Adrenal gland (tissue), 9 donors: ENCODE measurements at regions not wholly inside any gene's neighbourhood (a gene's known extent, or its start where the extent isn't known, plus 50 kb on each side); places are given as distances from the start of the nearest gene placed in this dataset.

Source experiments
- DNase-seq, 7 donors: peaks; one replicate each; pipeline ENCODE4 v3.0.0-alpha.2; 2019 to 2020
- H3K27ac ChIP-seq, 5 donors: fragments of 200-600 bp; sonication (generic) in 4 of 5; 1 replicate in 3 of 5; 2 replicates in 2 of 5; pipeline versions ENCODE4 v1.5.1 to v1.8.0; 2016 to 2020; ENCODE audit warnings: mild to moderate bottlenecking in 1 of 5
- H3K27me3 ChIP-seq: fragments of 200-600 bp; 2 replicates; pipeline ENCODE4 v1.8.0; 2021
- H3K36me3 ChIP-seq, 2 donors: fragments of 200-600 bp; replicated peaks in 1 of 2; 1 replicate in 1 of 2; 2 replicates in 1 of 2; pipeline versions ENCODE4 v1.5.1 to v1.8.0; 2018 to 2022
- H3K4me1 ChIP-seq, 2 donors: fragments of 200-600 bp; replicated peaks in 1 of 2; 1 replicate in 1 of 2; 2 replicates in 1 of 2; pipeline versions ENCODE4 v1.5.1 to v1.8.0; 2018 to 2021
- H3K4me3 ChIP-seq, 4 donors: fragments of 200-600 bp; sonication (generic) in 3 of 4; one replicate each; pipeline ENCODE4 v1.5.1; 2016 to 2018
- H3K9me3 ChIP-seq, 3 donors: fragments of 200-600 bp; sonication (generic) in 1 of 3; replicated peaks in 1 of 3; 1 replicate in 2 of 3; 2 replicates in 1 of 3; pipeline versions ENCODE4 v1.5.1 to v1.8.0; 2016 to 2021
- CTCF ChIP-seq, 6 experiments: fragments of 450-650 bp in 4 of 6; fragments of 200-600 bp in 2 of 6; sonication (generic) in 1 of 6; IDR thresholded peaks; 1 replicate in 5 of 6; 2 replicates in 1 of 6; pipeline versions ENCODE4 v1.5.1 to v1.8.0; 2016 to 2021; ENCODE audit warnings: antibody characterized with exemption in 6 of 6, mild to moderate bottlenecking in 2 of 6, moderate library complexity in 1 of 6
- POLR2A ChIP-seq, 2 donors: fragments of 450-650 bp; IDR thresholded peaks; one replicate each; pipeline ENCODE4 v1.6.1; 2017; ENCODE audit warnings: antibody characterized with exemption in 2 of 2, mild to moderate bottlenecking in 2 of 2, moderate library complexity in 1 of 2
- WGBS, 4 donors: extraction: QIAGEN DNeasy Blood & Tissue Kit in 2 of 4; methylation state at CpG; one replicate each; pipeline versions ENCODE4 v1.1.5 to v1.1.7; 2013 to 2017; 5-methylcytosine and 5-hydroxymethylcytosine counted together
- intact Hi-C, 2 donors: fragments of 100-400 bp; cut with DNase I; formaldehyde crosslinking; loops; one replicate each; pipeline versions ENCODE4 v1.14.1 to v1.15.0; 2022 to 2023
- donor health status: healthy with polysubstance abuse.
- donor health status: Bipolar disorder and iron deficiency.
- donor health status: DM: yes; HTN: yes; CAD: no.
- donor health status: DM: no; HTN: no; CAD: no.
- donor health status: DM: no; HTN: no; CAD: no.

GRCh38 chr18:78559584-78559983 is 420.0 kb upstream of the SALL3 start:
- WGBS, 4 donors = 74 to 86% (median 83%) methylated on average over 3 to 9 of the region's 9 CpGs
- intact Hi-C loops = no loop called here

GRCh38 chr18:78561757-78562510 is 417.7 kb upstream of the SALL3 start:
- Histone ChIP-seq H3K4me3 (no peak overlapping the region), H3K27ac (no peak overlapping the region), H3K9me3 (no peaks in the 10 kb centered on the region), H3K27me3 (no peaks in the 10 kb centered on the region), H3K36me3 (no peaks in the 10 kb centered on the region), H3K4me1 (no peaks in the 10 kb centered on the region)
- no peak for TF ChIP-seq CTCF (IDR thresholded peaks at IDR 0.05)
- WGBS, 4 donors = 69 to 76% (median 73%) methylated on average over 20 to 22 of the region's 22 CpGs
- no peak for DNase-seq
- intact Hi-C loops = no loop called here

More at GRCh38 chr18:78559584-78559983, 420.0 kb upstream of the SALL3 start:
- Histone ChIP-seq H3K4me1 (no peaks in the 10 kb centered on the region), H3K36me3 (no peaks in the 10 kb centered on the region), H3K9me3 (no peaks in the 10 kb centered on the region), H3K27me3 (no peaks in the 10 kb centered on the region), H3K27ac (no peak overlapping the region), H3K4me3 (no peak overlapping the region)
- TF ChIP-seq CTCF (IDR thresholded peaks at IDR 0.05) (no peak), POLR2A (IDR thresholded peaks at IDR 0.05) (no peak)
- DNase-seq = peak in 1 of 7 donors; percentile 20

GRCh38 chr18:78562531-78562961 is 417.1 kb upstream of the SALL3 start:
- Histone ChIP-seq H3K36me3 (no peaks in the 10 kb centered on the region), H3K4me1 (no peaks in the 10 kb centered on the region), H3K27me3 (no peaks in the 10 kb centered on the region), H3K4me3 (no peak overlapping the region), H3K9me3 (no peaks in the 10 kb centered on the region), H3K27ac (no peak overlapping the region)
- WGBS, 4 donors = 62 to 82% (median 64%) methylated on average over 25 to 35 of the region's 35 CpGs
- intact Hi-C loops = no loop called here
- TF ChIP-seq CTCF (IDR thresholded peaks at IDR 0.05) (no peak), POLR2A (IDR thresholded peaks at IDR 0.05) (no peak)
- DNase-seq = no peak

GRCh38 chr18:78563110-78563509 is 416.5 kb upstream of the SALL3 start:
- H3K4me1 ChIP-seq = no peaks in the 10 kb centered on the region
- no peaks in the 10 kb centered on the region for H3K27me3 ChIP-seq
- no peak for TF ChIP-seq CTCF (IDR thresholded peaks at IDR 0.05)
- no peak for TF ChIP-seq POLR2A (IDR thresholded peaks at IDR 0.05)
- H3K27ac ChIP-seq = no peak overlapping the region
- H3K9me3 ChIP-seq = no peaks in the 10 kb centered on the region
- intact Hi-C loops = no loop called here
- no peak for DNase-seq
- no peak overlapping the region for H3K4me3 ChIP-seq
- 81 to 90% (median 85%) methylated on average over 15 of the region's 15 CpGs for WGBS, 4 donors
- no peaks in the 10 kb centered on the region for H3K36me3 ChIP-seq
